Psoas muscle (tissue), 7 donors: ENCODE measurements at regions not wholly inside any gene's neighbourhood (a gene's known extent, or its start where the extent isn't known, plus 50 kb on each side); places are given as distances from the start of the nearest gene placed in this dataset.

Experiments used
- ATAC-seq, 4 donors: fragments of 200-7000 bp; cut with Tn5 transposase; one replicate each; pipeline ENCODE4 v1.9.1; 2020; ENCODE audit warnings: moderate library complexity in 3 of 4, mild to moderate bottlenecking in 2 of 4
- DNase-seq, 2 donors: peaks; one replicate each; pipeline ENCODE4 v3.0.0-alpha.2; 2020
- H3K27ac ChIP-seq: fragments of 200-600 bp; one replicate; pipeline ENCODE4 v1.8.0; 2022
- H3K27me3 ChIP-seq, 3 donors: fragments of 200-600 bp in 1 of 3; one replicate each; pipeline versions ENCODE4 v1.6.1 to v1.8.0; 2013 to 2022; ENCODE audit warnings: low read length in 2 of 3, mild to moderate bottlenecking in 2 of 3, moderate library complexity in 1 of 3; ENCODE audit not compliant: insufficient read depth in 3 of 3
- H3K36me3 ChIP-seq, 2 donors: fragments of 200-600 bp in 1 of 2; one replicate each; pipeline versions ENCODE4 v1.6.1 to v1.8.0; 2013 to 2022; ENCODE audit warnings: low read depth in 1 of 2, mild to moderate bottlenecking in 1 of 2, moderate library complexity in 1 of 2; ENCODE audit not compliant: insufficient read depth in 1 of 2
- H3K4me1 ChIP-seq: fragments of 200-600 bp; one replicate; pipeline ENCODE4 v1.8.0; 2022
- H3K4me3 ChIP-seq: fragments of 200-600 bp; one replicate; pipeline ENCODE4 v1.8.0; 2022; ENCODE audit warnings: mild to moderate bottlenecking
- H3K9me3 ChIP-seq: fragments of 200-600 bp; one replicate; pipeline ENCODE4 v1.8.0; 2022
- CTCF ChIP-seq: fragments of 200-600 bp; IDR thresholded peaks from one replicate; pipeline ENCODE4 v1.8.0; 2022; ENCODE audit warnings: antibody characterized with exemption
- WGBS, 3 donors: extraction: QIAGEN DNeasy Blood & Tissue Kit; methylation state at CpG; one replicate each; pipeline versions ENCODE4 v1.1.6 to v1.1.7; 2013; 5-methylcytosine and 5-hydroxymethylcytosine counted together
- intact Hi-C, 2 donors: fragments of 100-400 bp; cut with DNase I; formaldehyde crosslinking; loops; one replicate each; pipeline versions ENCODE4 v1.11.0 to v1.14.2; 2022
- donor health status: healthy with polysubstance abuse.
- donor health status: DM: no; HTN: no; CAD: no; lungs with moderate emphysema.
- donor health status: Bipolar disorder and iron deficiency.
- donor health status: healthy.
- donor health status: DM: yes; HTN: yes; CAD: no.
- donor health status: DM: no; HTN: no; CAD: no.
- donor health status: DM: yes; HTN: yes; CAD: no.

GRCh38 chrX:149092179-149092578 lies 412.9 kb downstream of the IDS start:
- Histone ChIP-seq H3K36me3 (no peaks in the 10 kb centered on the region), H3K4me1 (no peaks in the 10 kb centered on the region), H3K4me3 (no peak overlapping the region), H3K27me3 (no peaks in the 10 kb centered on the region), H3K27ac (no peak overlapping the region), H3K9me3 (no peaks in the 10 kb centered on the region)
- ATAC-seq (no peak), DNase-seq (no peak)
- TF ChIP-seq CTCF, result no peak
- whole genome bisulfite sequencing, 3 donors, result 51 to 80% (median 75%) methylated on average over 3 of the region's 3 CpGs
- intact Hi-C loops, result no loop called here

- H3K9me3 ChIP-seq, result no peaks in the 10 kb centered on the region
- no peaks in the 10 kb centered on the region for H3K27me3 ChIP-seq
- H3K4me3 ChIP-seq, result no peak overlapping the region
- no peaks in the 10 kb centered on the region for H3K36me3 ChIP-seq
- WGBS, 3 donors, result 58 to 80% (median 80%) methylated on average over 5 of the region's 5 CpGs
- intact Hi-C loops, result no loop called here
- ATAC-seq, result no peak
- no peak for DNase-seq
- TF ChIP-seq CTCF, result no peak
- no peak overlapping the region for H3K27ac ChIP-seq
- H3K4me1 ChIP-seq, result no peaks in the 10 kb centered on the region
These were observed 425.2 kb downstream of the IDS start for GRCh38 chrX:149079805-149080406.

- Histone ChIP-seq H3K4me1 (no peaks in the 10 kb centered on the region), H3K9me3 (no peaks in the 10 kb centered on the region), H3K36me3 (no peaks in the 10 kb centered on the region), H3K27me3 (no peaks in the 10 kb centered on the region), H3K27ac (no peak overlapping the region), H3K4me3 (no peak overlapping the region)
- 14 to 34% (median 15%) methylated on average over 8 of the region's 8 CpGs for WGBS, 3 donors
- no peak for ATAC-seq
- TF ChIP-seq CTCF, result no peak
- intact Hi-C loops, result no loop called here
- peak; percentile 20 to 57 for DNase-seq
These were observed 430.7 kb downstream of the IDS start for GRCh38 chrX:149074398-149074797.

GRCh38 chrX:149073479-149073878 lies 431.6 kb downstream of the IDS start:
- no peak overlapping the region for H3K4me3 ChIP-seq
- intact Hi-C loops, result no loop called here
- H3K9me3 ChIP-seq, result no peaks in the 10 kb centered on the region
- 57 to 75% (median 75%) methylated on average over 3 of the region's 3 CpGs for WGBS, 3 donors
- DNase-seq (no peak), ATAC-seq (no peak)
- TF ChIP-seq CTCF, result no peak
- H3K4me1 ChIP-seq, result no peaks in the 10 kb centered on the region
- H3K27ac ChIP-seq, result no peak overlapping the region
- no peaks in the 10 kb centered on the region for H3K36me3 ChIP-seq
- H3K27me3 ChIP-seq, result no peaks in the 10 kb centered on the region

GRCh38 chrX:149069899-149070298 lies 435.2 kb downstream of the IDS start:
- intact Hi-C loops, result no loop called here
- WGBS, 3 donors, result 65 to 91% (median 81%) methylated on average over 2 of the region's 2 CpGs
- H3K36me3 ChIP-seq, result no peaks in the 10 kb centered on the region
- no peak overlapping the region for H3K27ac ChIP-seq
- no peak for TF ChIP-seq CTCF
- H3K27me3 ChIP-seq, result no peaks in the 10 kb centered on the region
- no peaks in the 10 kb centered on the region for H3K4me1 ChIP-seq
- DNase-seq (no peak), ATAC-seq (no peak)
- no peaks in the 10 kb centered on the region for H3K9me3 ChIP-seq
- H3K4me3 ChIP-seq, result no peak overlapping the region
